Sciatic nerve (tissue), 2 donors: ENCODE measurements at regions not wholly inside any gene's neighbourhood (a gene's known extent, or its start where the extent isn't known, plus 50 kb on each side); places are given as distances from the start of the nearest gene placed in this dataset.

Source experiments
- ATAC-seq: fragments of 200-7000 bp; cut with Tn5 transposase; one replicate; pipeline ENCODE4 v1.9.1; 2020; ENCODE audit warnings: mild to moderate bottlenecking, moderate library complexity
- DNase-seq: peaks from one replicate; pipeline ENCODE4 v3.0.0-alpha.2; 2020; ENCODE audit warnings: low spot score
- intact Hi-C: fragments of 100-400 bp; cut with DNase I; formaldehyde crosslinking; loops from one replicate; pipeline ENCODE4 v1.14.2; 2022
- donor health status: DM: no; HTN: no; CAD: no.
- donor health status: DM: no; HTN: no; CAD: no.

GRCh38 chr16:6600167-6600566 lies 732.5 kb upstream of the RBFOX1 start:
- intact Hi-C loops: no loop called here
- no peak for DNase-seq
- no peak for ATAC-seq

GRCh38 chr16:6593799-6594198 lies 738.8 kb upstream of the RBFOX1 start:
- intact Hi-C loops: no loop called here
- no peak for DNase-seq
- ATAC-seq: no peak

GRCh38 chr16:6576606-6577005 lies 756.0 kb upstream of the RBFOX1 start:
- peak; percentile 74 for ATAC-seq
- intact Hi-C loops: no loop called here
- DNase-seq: no peak

- ATAC-seq (peak; percentile 85), DNase-seq (no peak)
- intact Hi-C loops: no loop called here
These were observed 756.5 kb upstream of the RBFOX1 start for GRCh38 chr16:6576113-6576512.

- intact Hi-C loops: no loop called here
- ATAC-seq (no peak), DNase-seq (no peak)
These were observed 758.5 kb upstream of the RBFOX1 start for GRCh38 chr16:6574146-6574545.

- intact Hi-C loops: no loop called here
- DNase-seq: peak; percentile 58
- ATAC-seq: peak; percentile 76
These were observed 759.1 kb upstream of the RBFOX1 start for GRCh38 chr16:6573577-6573976.

- ATAC-seq (no peak), DNase-seq (no peak)
- intact Hi-C loops: no loop called here
These were observed 761.6 kb upstream of the RBFOX1 start for GRCh38 chr16:6571044-6571443.

- no peak for ATAC-seq
- intact Hi-C loops: no loop called here
- DNase-seq: no peak
These were observed 762.1 kb upstream of the RBFOX1 start for GRCh38 chr16:6570530-6570929.

- intact Hi-C loops: no loop called here
- ATAC-seq (no peak), DNase-seq (no peak)
These were observed 769.7 kb upstream of the RBFOX1 start for GRCh38 chr16:6562986-6563385.

- DNase-seq (no peak), ATAC-seq (no peak)
- intact Hi-C loops: no loop called here
These were observed 772.1 kb upstream of the RBFOX1 start for GRCh38 chr16:6560306-6561100.

- DNase-seq: no peak
- ATAC-seq: no peak
- intact Hi-C loops: no loop called here
These were observed 774.0 kb upstream of the RBFOX1 start for GRCh38 chr16:6558661-6559060.

- intact Hi-C loops: no loop called here
- DNase-seq: no peak
- no peak for ATAC-seq
These were observed 774.5 kb upstream of the RBFOX1 start for GRCh38 chr16:6558126-6558525.

GRCh38 chr16:6557353-6558023 lies 775.2 kb upstream of the RBFOX1 start:
- intact Hi-C loops: no loop called here
- no peak for ATAC-seq
- no peak for DNase-seq

GRCh38 chr16:6549415-6549814 lies 783.2 kb upstream of the RBFOX1 start:
- ATAC-seq (no peak), DNase-seq (no peak)
- intact Hi-C loops: no loop called here

GRCh38 chr16:6548507-6548906 lies 784.1 kb upstream of the RBFOX1 start:
- DNase-seq (no peak), ATAC-seq (no peak)
- intact Hi-C loops: no loop called here

- ATAC-seq (no peak), DNase-seq (no peak)
- intact Hi-C loops: no loop called here
These were observed 785.5 kb upstream of the RBFOX1 start for GRCh38 chr16:6547131-6547530.

- DNase-seq (no peak), ATAC-seq (no peak)
- intact Hi-C loops: no loop called here
These were observed 787.3 kb upstream of the RBFOX1 start for GRCh38 chr16:6545329-6545728.

- ATAC-seq (no peak), DNase-seq (no peak)
- intact Hi-C loops: no loop called here
These were observed 791.4 kb upstream of the RBFOX1 start for GRCh38 chr16:6541267-6541666.

- intact Hi-C loops: no loop called here
- DNase-seq (no peak), ATAC-seq (no peak)
These were observed 796.2 kb upstream of the RBFOX1 start for GRCh38 chr16:6536411-6536810.

GRCh38 chr16:6531067-6531466 lies 801.6 kb upstream of the RBFOX1 start:
- no peak for DNase-seq
- intact Hi-C loops: no loop called here
- no peak for ATAC-seq

GRCh38 chr16:6528217-6528616 lies 804.4 kb upstream of the RBFOX1 start:
- intact Hi-C loops: loop anchor here (10.0 kb wide), 1 partner anchor 1557 kb away; no protein-coding TSS in a partner anchor
- DNase-seq (no peak), ATAC-seq (no peak)
